ENCODE measurements at regions not wholly inside any gene's neighbourhood (a gene's known extent, or its start where the extent isn't known, plus 50 kb on each side); places are given as distances from the start of the nearest gene placed in this dataset.

DNA sequence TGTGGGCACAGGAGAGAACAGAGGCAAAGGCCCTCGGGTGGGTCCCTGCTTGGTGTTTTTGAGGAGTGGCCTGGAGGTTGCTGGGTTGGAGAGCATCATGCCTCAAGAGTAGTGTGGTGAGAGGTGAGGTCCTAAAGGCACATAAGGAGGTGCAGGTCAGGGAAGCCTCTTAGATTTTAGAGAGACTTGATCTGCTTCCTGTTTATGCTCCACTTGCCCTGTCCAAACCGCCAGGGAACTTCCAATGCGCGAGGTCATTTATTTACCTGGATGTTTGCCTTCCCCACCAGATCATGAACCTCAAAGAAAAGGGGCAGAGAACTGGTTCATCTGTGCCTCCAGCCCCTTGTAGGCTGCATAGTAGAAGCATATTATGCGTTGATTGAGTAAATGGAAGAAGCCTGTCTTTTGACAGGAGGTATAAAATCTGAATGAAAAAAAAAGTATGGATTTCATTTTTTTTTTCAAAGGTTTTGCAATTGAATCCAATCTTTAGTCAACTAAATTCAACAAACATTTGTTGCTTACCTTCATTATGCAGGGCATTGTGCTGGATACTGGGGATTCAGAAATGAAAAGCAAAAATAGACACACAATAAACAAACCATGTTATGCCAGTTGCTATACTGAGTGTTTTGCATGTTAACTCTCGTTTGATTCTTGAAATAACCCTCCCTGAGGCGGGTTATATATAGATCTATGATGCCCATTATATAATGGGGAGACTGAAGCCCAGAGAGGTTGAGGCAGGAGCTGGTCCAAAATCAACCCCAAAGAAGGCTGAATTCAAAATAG lies 485.2 kb downstream of the VRK1 start:
- ATAC-seq (ENCODE audit: low FRiP score), result no peak
- TF ChIP-seq, protein P1, sequence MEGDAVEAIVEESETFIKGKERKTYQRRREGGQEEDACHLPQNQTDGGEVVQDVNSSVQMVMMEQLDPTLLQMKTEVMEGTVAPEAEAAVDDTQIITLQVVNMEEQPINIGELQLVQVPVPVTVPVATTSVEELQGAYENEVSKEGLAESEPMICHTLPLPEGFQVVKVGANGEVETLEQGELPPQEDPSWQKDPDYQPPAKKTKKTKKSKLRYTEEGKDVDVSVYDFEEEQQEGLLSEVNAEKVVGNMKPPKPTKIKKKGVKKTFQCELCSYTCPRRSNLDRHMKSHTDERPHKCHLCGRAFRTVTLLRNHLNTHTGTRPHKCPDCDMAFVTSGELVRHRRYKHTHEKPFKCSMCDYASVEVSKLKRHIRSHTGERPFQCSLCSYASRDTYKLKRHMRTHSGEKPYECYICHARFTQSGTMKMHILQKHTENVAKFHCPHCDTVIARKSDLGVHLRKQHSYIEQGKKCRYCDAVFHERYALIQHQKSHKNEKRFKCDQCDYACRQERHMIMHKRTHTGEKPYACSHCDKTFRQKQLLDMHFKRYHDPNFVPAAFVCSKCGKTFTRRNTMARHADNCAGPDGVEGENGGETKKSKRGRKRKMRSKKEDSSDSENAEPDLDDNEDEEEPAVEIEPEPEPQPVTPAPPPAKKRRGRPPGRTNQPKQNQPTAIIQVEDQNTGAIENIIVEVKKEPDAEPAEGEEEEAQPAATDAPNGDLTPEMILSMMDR (IDR thresholded peaks at IDR 0.05), result no peak
- DNase-seq (ENCODE audit: low spot score), result no peak

DNA sequence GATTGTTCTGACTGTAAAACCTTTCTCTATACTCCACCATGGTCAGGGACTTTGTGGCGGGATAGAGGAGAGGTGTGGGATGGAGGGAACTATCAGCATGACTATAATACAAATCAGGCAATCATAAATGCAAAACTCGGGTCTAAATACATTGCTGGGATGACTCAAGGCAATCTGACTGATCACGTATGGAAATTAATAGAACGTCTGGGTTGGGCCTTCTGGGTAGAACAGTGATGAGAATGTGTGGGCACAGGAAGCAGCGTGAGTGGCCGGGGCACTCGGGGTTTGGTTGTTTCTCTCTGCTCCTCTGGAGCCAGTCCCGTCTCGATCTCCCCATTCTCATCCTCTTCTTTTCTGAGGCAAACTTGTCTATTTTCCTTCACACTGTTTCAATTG lies 485.8 kb downstream of the VRK1 start:
- TF ChIP-seq, protein P1 (IDR thresholded peaks at IDR 0.05), result no peak
- no peak for DNase-seq (ENCODE audit: low spot score)
- ATAC-seq (ENCODE audit: low FRiP score), result no peak

DNA sequence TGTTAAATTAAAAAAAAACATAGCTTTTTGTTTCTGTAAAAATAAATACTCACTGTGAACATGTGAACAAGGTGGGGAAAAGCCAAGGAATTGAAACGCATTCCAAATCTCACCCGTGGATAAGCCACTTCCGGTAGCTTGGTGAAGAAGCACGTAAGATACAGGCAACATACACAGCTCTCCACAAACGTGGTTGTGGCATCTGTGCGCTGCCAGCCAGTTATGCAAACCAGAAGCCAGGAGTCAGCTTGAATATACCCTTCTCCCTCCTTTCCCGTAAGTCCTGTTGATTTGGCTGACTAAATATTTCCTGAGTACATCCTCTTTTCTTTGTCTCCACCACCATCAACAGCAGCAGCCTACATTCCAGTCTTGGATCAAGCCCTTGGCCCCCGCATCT lies 486.2 kb downstream of the VRK1 start:
- ATAC-seq (ENCODE audit: low FRiP score) (no peak), DNase-seq (ENCODE audit: low spot score) (no peak)
- TF ChIP-seq, protein P1 (IDR thresholded peaks at IDR 0.05), result no peak

DNA sequence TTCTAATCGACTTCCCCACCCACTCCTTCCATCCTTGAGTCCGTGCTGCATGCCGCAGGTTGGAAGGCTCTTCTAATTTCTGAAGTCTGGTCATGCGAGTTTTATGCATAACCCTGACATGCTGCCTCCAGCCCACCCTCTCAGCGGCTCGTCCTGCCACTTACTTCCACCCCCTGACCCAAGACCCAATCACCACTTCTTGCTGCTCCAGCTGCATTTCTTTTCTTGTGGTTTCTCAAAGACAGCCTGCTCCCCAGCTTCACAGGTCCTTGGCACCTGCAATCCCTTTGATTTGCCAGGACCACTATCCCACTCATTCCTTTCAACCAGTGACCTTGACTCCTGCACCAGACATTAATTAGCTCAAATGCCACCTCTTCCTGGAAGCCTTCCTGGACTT lies 486.7 kb downstream of the VRK1 start:
- TF ChIP-seq, protein P1 (IDR thresholded peaks at IDR 0.05), result no peak
- ATAC-seq (ENCODE audit: low FRiP score) (no peak), DNase-seq (ENCODE audit: low spot score) (no peak)

DNA sequence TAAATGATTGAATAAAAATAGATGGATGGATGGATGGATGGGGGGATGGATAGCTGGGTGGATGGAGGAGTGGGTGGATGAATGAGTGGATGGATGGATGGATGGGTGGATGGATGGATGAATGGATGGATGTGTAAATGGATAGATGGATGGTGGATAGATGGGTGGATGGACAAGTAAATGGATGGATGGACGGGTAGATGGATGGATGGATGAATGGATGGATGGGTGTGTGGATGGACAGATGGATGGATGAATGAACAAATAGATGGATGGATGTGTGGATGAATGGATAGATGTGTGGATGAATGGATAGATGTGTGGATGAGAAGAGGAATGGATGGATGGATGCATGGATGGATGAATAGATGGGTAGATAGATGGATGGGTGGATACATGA lies 490.8 kb downstream of the VRK1 start:
- TF ChIP-seq, protein P1 (IDR thresholded peaks at IDR 0.05), result no peak
- DNase-seq (ENCODE audit: low spot score) (no peak), ATAC-seq (ENCODE audit: low FRiP score) (no peak)

DNA sequence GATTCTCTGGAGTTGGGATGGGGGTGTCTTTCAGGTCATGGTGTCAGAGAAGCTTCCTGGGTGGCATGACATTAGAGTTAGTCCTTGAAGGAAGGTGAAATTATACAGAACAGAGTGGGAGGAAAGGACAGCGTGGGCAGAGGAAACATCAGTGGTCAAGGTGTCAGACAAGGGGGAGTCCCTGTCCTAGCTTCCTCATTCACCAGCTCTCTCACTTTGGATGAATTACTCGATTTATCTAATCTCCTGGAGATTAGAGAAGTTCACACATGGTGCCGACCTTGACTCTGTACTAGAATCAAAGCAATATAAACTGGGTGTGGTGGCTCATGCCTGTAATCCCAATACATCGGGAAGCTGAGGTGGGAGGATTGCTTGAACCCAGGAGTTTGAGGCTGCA lies 492.9 kb downstream of the VRK1 start:
- TF ChIP-seq, protein P1 (IDR thresholded peaks at IDR 0.05), result no peak
- no peak for DNase-seq (ENCODE audit: low spot score)
- no peak for ATAC-seq (ENCODE audit: low FRiP score)

DNA sequence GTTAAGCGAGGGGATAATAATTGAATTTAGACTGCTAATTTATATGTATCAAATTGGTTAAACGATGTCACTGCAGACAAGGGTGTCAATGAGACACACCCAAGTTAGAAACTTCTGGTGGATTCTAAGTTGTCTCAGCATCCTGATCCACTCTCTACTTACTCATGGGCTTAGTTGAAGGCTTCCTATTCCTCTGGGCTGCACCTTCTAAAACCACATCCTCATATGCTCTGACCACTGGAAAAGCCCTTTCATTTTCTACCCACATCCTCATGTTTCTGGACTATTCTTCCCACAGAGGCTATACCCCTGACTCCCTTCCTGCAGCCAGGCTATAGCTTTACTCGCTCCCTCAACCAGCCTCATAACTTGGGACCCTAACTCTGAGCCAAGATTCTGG lies 493.8 kb downstream of the VRK1 start:
- DNase-seq (ENCODE audit: low spot score) (no peak), ATAC-seq (ENCODE audit: low FRiP score) (no peak)
- TF ChIP-seq, protein P1 (IDR thresholded peaks at IDR 0.05), result no peak

Data from omental fat pad (tissue), 3 donors.